ENCODE measurements at regions not wholly inside any gene's neighbourhood (a gene's known extent, or its start where the extent isn't known, plus 50 kb on each side); places are given as distances from the start of the nearest gene placed in this dataset.
"Not testable (repeated sequence)": the region's sequence is repeated elsewhere in the genome, so short reads cannot be mapped to it uniquely, and the experiment has no call there.

GRCh38 chr1:168419736-168420135 lies 124.1 kb downstream of the XCL2 start:
- no peak for DNase-seq

DNA sequence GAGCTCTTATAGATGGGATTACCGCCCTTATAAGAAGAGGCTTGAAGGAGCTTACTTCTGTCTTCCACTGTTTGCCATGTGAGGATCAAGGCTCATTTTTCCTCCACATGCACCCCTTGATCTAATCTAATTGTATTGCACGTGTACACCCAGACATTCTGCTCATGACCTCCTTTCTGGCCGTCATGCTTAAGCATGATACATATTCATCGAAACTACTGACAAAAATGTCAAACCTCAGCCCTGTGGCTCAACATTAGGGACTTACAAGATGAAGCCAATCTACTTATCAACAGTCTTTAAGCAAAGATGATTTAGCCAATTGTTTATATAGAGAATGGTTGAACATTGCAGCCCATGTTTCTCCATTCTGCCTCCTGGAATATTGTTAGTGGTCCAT lies 127.6 kb downstream of the XCL2 start:
- DNase-seq, result no peak

- DNase-seq, result no peak
Observed at GRCh38 chr1:168414914-168415313, 128.9 kb downstream of the XCL2 start.

- DNase-seq, result no peak
Observed at GRCh38 chr1:168410464-168410863, 129.8 kb downstream of the TBX19 start.

GRCh38 chr1:168408884-168409283 lies 128.2 kb downstream of the TBX19 start:
- DNase-seq, result no peak

- DNase-seq, result no peak
Observed at GRCh38 chr1:168408539-168408865, 127.8 kb downstream of the TBX19 start.

GRCh38 chr1:168407832-168408538 lies 127.3 kb downstream of the TBX19 start:
- no peak for DNase-seq

DNA sequence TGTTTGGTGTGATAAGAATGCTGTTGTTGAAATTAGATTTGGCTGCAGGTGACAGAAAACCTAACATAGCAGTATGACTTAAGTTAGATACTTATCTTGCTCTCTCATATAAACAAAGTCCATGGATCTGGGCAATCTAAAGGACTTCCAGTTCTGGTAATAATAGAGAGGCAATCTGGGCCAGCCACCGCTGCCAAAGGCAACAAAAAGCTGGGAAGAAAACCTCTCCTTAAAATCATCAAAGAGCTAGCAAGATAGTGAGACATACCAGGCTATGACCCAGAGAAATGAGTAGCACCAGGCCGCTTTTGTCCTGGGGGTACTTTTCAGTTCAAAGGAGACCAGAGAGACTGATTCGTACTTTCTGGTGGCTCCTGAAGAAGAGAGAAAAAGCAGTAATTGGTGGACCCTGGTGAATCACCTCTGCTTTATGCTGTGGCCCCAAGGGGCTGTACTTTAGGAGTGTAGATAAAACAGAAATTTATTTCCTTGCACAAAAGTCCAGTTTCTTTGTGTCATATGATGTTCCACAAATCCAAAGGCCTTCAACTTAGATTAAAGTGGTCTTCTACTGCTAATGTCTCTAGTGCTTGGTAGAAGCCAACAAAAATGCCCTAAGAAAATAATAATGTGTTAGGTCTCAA lies 125.4 kb downstream of the TBX19 start:
- no peak for DNase-seq

GRCh38 chr1:168403140-168403539 lies 122.5 kb downstream of the TBX19 start:
- DNase-seq, result no peak

DNA sequence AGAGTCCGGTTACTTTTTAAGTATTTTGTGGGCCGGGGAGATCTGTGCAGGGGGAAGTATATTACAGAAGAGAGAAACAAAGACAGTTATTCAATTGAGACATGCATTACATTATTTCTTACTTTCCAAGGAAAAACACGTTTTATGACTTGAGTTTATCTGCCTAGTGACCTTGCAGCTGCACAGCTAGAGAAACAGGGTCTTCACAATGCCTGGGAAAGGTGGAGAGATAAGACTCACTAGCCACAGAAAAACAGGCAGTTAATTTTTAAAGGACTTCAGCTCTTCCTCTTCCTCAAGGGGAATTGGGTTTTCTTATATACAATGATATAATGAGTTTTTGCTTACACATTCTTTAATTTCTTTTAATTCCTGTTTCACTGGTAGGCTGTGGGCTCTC lies 121.8 kb downstream of the TBX19 start:
- not testable (repeated sequence) for DNase-seq

DNA sequence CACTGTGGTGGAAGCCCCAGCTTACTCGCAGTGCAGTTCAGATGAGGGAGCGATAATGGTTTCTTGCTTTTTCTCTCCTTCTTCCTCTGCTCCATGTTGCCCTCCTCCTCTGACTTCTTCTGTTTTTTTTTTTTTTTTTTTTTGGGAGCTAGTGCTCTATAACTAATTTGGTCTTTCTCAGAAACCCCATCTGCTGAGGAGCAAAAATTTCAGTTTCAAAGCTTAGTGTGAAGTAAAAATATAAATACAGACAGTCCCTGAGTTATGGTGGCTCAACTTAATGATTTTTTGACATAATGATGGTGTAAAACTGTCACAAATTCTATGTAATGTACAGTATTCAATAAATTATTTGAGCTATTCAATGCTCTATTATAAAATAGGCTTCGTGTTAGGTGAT lies 120.7 kb downstream of the TBX19 start:
- no peak for DNase-seq

DNA sequence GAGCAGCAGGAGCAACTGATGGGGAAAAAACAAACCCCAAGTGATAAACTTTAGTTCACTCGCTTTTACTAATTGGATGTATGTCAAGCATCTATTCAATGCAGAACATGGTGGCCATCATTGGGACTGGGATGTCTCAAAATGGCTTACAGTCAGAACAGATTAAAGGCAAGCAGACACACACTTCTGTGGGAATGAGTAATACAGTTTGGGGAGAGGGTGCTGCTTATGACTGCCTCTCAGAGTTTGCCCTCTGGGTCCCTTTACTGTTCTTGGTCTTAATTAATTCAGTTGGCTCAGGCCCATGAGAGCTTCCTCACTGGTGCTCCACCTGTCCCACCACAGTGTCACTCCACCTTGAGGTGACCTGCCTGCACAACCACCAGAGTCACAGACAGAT lies 119.5 kb downstream of the TBX19 start:
- no peak for DNase-seq

DNA sequence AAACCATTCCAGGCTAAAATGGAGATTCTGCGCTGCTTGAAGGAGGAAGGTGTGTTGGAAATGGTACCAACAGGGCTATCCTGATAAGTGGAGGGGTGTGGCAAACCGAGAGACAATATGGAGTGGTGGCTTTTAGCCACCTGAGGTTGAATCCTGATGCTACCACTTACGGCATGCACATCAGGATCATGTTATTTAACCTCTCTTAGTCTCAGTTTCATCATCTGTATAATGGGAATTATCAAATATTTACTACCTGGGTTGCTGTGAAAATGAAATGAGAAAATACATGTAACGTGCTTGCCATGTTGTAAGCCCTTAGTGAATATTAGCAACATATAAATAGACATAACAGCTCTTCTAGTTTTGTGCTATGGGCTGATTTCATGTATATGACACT lies 117.1 kb downstream of the TBX19 start:
- no peak for DNase-seq

- DNase-seq, result no peak
Observed at GRCh38 chr1:168396940-168397684, 116.4 kb downstream of the TBX19 start.

DNA sequence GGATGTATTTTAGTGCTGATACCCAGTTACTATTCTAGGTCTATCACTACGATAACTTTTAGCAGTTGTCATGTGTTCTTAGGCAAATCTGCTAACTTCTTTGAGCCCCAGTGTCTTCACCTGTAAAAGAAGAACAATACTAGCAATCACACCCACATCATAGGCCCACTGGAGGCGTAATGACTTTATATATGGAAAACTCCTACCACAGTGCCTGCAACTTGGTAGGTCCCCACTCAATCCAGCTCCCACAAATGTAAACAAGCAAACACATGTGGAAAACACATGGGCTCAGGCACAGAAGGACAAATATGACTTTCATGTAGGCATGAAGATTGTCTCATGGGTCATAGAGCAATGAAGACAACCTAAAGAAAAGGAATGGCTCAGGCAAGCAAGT lies 115.8 kb downstream of the TBX19 start:
- DNase-seq, result no peak

GRCh38 chr1:168394858-168395257 lies 114.2 kb downstream of the TBX19 start:
- no peak for DNase-seq

- DNase-seq, result no peak
Observed at GRCh38 chr1:168392958-168393549, 112.4 kb downstream of the TBX19 start.

DNA sequence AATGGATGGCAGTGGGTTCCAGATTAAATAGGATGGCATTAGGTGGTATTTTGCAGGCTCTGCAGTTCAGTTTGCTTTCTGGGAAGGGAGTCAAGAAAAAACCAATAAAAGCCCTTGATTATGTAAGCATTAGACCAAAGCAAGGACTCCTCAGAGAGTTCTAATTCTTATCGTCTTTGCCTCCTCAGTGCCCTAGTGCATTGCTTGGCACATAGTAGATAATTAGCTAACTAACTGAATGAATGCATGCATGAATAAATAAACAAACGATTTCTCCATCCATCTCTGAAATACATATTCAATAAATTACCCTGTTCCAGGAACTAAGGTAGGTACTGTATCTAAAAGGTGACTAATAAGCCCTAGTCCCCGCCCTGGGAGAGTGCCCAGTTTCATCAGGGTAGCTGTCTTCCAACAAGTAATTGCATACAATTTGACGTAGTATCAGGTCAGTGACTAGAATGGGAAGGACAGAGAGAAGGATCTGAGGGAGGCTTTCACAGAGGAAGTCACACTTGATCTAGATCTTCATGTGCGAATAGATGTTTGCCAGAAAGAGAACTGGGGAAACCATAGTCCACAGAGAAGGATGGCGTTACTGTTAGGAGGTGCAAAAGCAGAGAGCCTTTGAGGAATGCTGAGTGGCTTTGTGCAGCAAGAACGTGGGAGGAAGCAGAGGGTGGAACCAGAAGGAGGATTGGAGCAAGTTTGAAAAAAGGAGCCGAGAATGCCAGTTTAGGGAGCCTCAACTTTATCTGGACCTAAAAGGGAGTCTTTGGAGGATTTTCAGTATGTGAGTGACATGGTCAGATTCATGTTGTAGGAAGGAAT lies 111.4 kb downstream of the TBX19 start:
- no peak for DNase-seq

DNA sequence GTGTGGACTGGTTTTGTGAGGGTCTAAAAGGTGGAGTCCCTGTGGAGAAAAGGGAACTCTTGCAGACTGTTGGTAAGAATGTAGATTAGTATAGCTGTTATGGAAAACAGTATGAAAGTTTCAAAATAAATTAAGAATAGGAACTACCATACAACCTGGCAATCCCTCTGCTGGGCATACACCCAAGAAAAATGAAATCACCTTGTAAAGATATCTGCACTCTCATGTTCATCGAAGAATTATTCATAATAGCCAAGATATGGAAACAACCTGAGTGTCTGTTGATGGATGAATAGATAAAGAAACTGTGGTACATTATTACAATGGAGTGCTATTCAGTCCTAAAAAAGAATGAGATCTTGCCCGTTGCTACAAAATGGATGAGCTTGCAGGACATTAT lies 109.6 kb downstream of the TBX19 start:
- no peak for DNase-seq

GRCh38 chr1:168387781-168388760 lies 107.4 kb downstream of the TBX19 start:
- no peak for DNase-seq

DNA sequence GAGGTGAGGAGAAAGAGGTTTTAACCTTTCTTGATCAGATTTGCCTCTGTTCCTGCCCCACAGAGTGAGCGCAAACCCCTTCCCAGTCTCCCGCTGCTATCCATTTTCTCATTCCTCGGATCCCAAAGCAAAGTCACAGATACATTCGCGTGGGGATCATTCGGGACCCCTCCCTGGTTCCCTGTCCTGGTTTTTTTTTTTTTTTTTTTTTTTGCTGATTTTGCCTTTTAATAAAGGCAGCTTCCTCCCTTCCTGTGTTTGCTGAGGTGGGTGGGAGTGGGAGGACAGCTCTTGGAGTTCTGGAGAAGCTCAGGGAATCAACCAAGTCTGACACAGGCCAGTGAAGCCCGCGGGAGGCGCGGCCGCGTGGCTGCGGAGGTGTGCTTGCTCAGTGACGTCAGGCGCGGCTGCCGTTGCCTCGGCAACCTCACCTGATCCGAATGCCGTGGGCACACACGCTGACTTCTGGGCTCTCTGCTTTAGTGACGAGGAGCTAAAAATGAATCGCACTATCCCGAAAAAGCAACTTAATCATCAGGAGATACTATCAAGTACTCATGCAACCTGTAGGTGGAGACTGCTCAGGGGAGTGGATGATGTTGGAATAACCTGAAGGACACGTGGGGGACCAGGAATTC lies 106.4 kb downstream of the TBX19 start:
- peak; percentile 35 for DNase-seq
